ENCODE measurements at regions not wholly inside any gene's neighbourhood (a gene's known extent, or its start where the extent isn't known, plus 50 kb on each side); places are given as distances from the start of the nearest gene placed in this dataset.

- Histone ChIP-seq H3K27me3 (no peaks in the 10 kb centered on the region), H3K36me3 (no peaks in the 10 kb centered on the region), H3K9me3 (no peaks in the 10 kb centered on the region), H3K4me1 (no peaks in the 10 kb centered on the region), H3K27ac (no peak overlapping the region), H3K4me3 (no peak overlapping the region)
- TF ChIP-seq, protein P1, sequence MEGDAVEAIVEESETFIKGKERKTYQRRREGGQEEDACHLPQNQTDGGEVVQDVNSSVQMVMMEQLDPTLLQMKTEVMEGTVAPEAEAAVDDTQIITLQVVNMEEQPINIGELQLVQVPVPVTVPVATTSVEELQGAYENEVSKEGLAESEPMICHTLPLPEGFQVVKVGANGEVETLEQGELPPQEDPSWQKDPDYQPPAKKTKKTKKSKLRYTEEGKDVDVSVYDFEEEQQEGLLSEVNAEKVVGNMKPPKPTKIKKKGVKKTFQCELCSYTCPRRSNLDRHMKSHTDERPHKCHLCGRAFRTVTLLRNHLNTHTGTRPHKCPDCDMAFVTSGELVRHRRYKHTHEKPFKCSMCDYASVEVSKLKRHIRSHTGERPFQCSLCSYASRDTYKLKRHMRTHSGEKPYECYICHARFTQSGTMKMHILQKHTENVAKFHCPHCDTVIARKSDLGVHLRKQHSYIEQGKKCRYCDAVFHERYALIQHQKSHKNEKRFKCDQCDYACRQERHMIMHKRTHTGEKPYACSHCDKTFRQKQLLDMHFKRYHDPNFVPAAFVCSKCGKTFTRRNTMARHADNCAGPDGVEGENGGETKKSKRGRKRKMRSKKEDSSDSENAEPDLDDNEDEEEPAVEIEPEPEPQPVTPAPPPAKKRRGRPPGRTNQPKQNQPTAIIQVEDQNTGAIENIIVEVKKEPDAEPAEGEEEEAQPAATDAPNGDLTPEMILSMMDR (IDR thresholded peaks at IDR 0.05) = no peak
- intact Hi-C loops (cut with DNase I; ENCODE audit: low total_unique reads) = no loop called here
- DNase-seq = no peak
Measured at GRCh38 chr1:99474350-99474893, 171.5 kb upstream of the PALMD start.

DNA sequence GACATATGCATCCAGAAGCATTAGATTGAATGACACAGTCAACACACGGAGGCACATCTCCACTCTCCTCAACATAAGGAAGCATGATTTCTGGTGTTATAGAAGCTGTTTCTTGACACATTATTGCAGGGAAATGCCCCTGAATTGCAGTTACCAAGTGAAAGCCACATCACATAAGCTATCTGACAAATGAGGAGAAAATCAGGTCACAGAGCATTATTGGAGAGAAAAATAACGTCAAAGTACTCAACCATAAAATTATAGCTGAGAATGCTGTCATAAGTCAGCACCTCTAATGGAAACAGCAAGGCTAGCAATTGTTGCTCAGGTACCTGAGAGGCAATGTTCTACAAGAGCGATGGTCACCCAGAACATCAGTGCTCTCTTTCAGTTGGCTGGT is 169.9 kb upstream of the PALMD start:
- no peak overlapping the region for H3K27ac ChIP-seq
- H3K4me1 ChIP-seq = no peaks in the 10 kb centered on the region
- DNase-seq = no peak
- no peak overlapping the region for H3K4me3 ChIP-seq
- intact Hi-C loops (cut with DNase I; ENCODE audit: low total_unique reads) = no loop called here
- no peaks in the 10 kb centered on the region for H3K9me3 ChIP-seq
- H3K36me3 ChIP-seq = no peaks in the 10 kb centered on the region
- H3K27me3 ChIP-seq = no peaks in the 10 kb centered on the region
- TF ChIP-seq, protein P1 (IDR thresholded peaks at IDR 0.05) = no peak

DNA sequence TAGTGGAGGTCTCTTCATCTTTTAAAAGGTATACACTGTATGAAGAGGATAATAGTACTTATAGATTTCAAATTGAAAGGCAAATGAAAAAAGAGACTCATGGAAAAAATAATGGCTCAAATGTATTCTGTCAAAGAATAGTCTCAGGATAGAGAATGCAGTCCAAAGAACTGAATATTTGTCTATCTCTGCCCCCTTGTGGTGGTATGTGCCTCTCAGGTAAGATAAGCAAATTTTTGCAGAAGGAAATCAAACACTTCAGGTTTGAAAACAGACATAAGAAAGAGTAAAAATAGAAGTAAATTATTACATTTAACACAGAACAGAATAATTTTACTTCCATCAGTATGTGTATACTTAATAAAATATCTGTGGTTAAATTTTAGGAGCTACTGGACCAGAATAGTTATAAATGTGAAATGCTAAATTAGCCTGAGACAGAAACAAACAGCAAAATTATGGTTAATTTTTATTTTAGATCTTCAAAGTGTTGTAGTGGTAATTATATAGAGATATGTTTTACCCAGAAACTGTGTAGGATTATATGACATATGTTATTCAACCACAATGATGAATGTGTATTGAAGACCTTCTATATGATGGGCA is 164.4 kb upstream of the PALMD start:
- Histone ChIP-seq H3K4me3 (no peak overlapping the region), H3K36me3 (no peaks in the 10 kb centered on the region), H3K4me1 (no peaks in the 10 kb centered on the region), H3K27me3 (no peaks in the 10 kb centered on the region), H3K27ac (no peak overlapping the region), H3K9me3 (no peaks in the 10 kb centered on the region)
- intact Hi-C loops (cut with DNase I; ENCODE audit: low total_unique reads) = loop anchor here (10.0 kb wide), 1 partner anchor 307 kb away; no protein-coding TSS in a partner anchor
- TF ChIP-seq, protein P1 (IDR thresholded peaks at IDR 0.05) = peak; percentile 47 to 53
- DNase-seq = no peak

DNA sequence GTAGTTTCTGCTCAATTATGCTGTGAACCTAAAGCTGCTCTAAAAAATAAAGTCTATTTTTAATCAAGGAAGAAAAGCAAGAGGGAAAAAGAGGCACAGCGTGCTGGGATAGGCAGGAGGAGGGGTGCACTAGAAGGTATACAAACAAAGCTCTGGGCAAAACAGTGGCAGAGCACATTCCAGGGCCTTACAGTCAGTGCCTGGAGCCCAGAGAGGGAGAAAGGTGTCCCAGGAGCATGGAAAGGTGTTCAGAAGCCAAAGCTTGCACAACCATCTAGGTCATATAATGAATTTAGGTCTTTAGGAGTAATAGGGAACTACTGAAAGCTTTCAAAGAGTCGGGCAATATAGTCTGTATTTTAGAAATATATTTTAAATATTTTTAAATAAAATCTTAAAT is 163.6 kb upstream of the PALMD start:
- DNase-seq = no peak
- TF ChIP-seq, protein P1 (IDR thresholded peaks at IDR 0.05) = no peak
- Histone ChIP-seq H3K36me3 (no peaks in the 10 kb centered on the region), H3K4me3 (no peak overlapping the region), H3K27me3 (no peaks in the 10 kb centered on the region), H3K4me1 (no peaks in the 10 kb centered on the region), H3K27ac (no peak overlapping the region), H3K9me3 (no peaks in the 10 kb centered on the region)
- intact Hi-C loops (cut with DNase I; ENCODE audit: low total_unique reads) = loop anchor here (10.0 kb wide), 1 partner anchor 307 kb away; no protein-coding TSS in a partner anchor

GRCh38 chr1:99482750-99483149 is 163.2 kb upstream of the PALMD start:
- TF ChIP-seq, protein P1 (IDR thresholded peaks at IDR 0.05) = no peak
- no peaks in the 10 kb centered on the region for H3K4me1 ChIP-seq
- no peak for DNase-seq
- intact Hi-C loops (cut with DNase I; ENCODE audit: low total_unique reads) = loop anchor here (10.0 kb wide), 1 partner anchor 308 kb away; no protein-coding TSS in a partner anchor
- H3K27ac ChIP-seq = no peak overlapping the region
- H3K36me3 ChIP-seq = no peaks in the 10 kb centered on the region
- no peak overlapping the region for H3K4me3 ChIP-seq
- no peaks in the 10 kb centered on the region for H3K27me3 ChIP-seq
- no peaks in the 10 kb centered on the region for H3K9me3 ChIP-seq

Measured in tibial artery (tissue), 4 donors.